Activated naive CD8-positive, alpha-beta T cell treated with anti-CD3 and anti-CD28 coated beads, Interleukin-2, amount 50 U/mL, for 16 hours (primary cell): ENCODE measurements at regions not wholly inside any gene's neighbourhood (a gene's known extent, or its start where the extent isn't known, plus 50 kb on each side); places are given as distances from the start of the nearest gene placed in this dataset.
A peak's percentile ranks its signal among the peaks of the same experiment; 100 is the strongest.

Source experiments
- DNase-seq: peaks from one replicate; pipeline ENCODE4 v3.0.0-alpha.2; 2020; ENCODE audit warnings: low read depth, low spot score

DNA sequence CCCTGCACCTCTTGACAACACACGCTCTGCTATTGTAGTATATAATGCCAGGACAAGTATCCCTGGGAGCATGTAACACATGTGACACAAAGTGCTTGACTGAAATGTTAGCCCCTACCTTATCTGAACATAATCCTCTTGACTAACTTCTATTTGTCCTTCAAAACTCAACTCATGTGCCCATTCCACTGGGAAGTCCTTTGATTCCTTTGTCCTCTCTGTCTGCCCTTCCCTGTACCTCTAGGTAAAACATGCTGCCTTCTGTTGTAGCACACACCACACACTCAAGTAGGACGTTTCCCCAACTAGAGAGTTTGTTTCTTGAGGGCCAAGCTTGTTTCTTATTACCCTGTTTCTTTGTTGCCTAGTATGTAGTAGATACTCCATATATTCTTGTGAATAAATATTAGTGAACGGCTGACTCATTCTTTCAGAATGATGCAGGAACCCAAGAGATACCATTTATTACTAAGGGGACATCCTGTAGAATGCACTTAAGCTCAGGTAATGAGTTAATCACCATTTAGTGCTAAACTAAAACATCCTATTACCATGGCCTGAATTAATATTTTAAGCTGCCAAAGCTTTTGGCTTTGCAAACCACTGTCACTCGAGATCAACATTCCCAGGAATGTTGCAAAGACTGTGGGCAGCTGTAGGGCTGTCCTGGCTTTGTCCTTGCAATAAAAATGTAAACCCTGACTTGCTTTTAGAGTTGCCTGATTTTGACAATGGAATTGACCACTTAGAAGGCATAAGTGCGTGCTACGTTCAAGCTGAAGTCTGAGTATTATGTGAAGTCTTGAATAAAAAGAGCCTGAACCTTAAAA, 313.4 kb downstream of the COG6 start:
- no peak for DNase-seq

DNA sequence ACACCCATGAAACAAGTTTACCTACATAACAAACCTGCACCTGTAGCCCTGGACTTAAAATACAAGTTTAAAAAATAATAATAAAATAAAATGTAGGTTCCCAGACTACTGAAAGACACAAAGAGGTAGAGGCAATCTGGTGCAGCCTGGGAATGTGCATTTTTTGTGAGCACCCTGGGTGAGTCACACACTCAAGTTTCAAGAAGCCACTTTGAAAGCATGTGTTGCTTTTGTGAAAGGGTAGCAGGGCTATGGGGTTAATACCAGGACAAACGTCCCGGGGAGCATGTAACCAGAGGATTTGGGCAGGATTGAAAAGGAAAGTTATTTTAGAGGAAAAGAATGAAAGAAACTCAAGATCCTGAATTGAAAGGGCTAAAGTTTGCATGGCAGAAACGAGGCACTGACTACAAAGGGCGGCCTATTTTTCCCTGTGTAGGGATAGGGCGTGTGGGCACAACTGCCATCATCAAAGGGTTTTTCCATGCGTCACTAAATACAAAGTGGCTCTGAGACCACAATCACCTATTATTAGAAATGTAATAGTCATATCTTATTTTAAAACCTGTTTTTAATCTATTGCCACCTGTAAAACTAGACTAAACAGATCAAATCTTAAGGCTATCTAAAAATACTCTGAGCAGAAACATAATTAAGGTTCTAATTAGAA, 314.9 kb downstream of the COG6 start:
- DNase-seq = no peak

GRCh38 chr13:39971526-39971925, 316.1 kb downstream of the COG6 start:
- DNase-seq = no peak

GRCh38 chr13:39976481-39976880, 321.0 kb downstream of the COG6 start:
- no peak for DNase-seq

DNA sequence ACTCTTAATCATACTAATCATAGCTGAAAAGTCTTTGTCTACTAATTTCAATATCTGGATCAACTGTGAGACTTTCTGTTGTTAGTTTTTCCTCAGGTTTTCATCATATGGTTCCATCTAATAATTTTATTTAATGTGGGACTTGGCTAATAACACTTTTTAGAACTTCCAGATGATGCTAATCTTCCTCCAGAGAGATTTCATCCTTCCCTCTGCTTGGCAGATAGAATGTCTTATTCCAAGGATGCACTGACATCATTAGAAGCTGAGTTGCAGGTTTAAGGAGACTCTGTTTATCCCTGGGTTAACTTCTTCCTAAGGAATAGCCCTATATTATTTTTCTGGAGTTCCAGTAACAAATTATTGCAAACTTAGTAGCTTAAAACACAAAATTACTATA, 325.6 kb downstream of the COG6 start:
- DNase-seq = no peak

DNA sequence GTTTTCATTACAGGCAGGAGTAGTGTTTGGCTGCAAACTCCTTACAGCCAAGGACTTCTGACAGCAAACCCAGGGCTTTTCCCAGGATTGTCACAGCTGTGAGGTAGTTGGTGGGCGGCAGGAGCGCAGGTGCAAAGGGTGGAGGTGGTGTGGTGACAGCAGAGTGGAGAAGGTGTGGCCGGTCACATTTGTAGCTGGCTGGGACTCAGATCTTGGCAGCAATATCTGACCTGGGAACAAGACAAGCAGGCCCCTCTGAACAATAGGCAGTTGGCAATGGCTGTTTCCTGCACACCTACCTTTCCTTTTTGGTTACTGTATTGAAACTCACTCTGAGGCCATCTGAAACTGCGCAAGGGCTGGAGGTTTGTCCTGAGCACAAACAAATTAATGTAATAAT, 327.3 kb downstream of the COG6 start:
- DNase-seq = no peak

DNA sequence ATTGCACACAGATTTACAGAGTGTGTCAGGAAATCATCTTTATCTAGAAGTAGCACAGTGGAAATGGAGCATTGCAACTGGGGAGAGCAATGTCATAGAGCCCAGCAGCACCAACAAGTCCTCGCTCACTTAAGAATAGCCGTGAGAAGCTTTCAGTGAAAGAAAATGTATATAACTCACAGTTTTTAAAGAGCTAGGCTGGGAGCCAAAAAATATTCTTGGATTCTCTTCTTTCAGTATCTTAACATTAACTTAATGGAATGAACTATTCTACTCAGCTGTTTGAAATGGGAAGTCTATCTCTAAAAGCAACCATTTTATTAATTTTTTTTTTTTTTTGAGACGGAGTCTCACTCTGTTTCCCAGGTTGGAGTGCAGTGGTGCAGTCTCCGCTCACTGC, 329.6 kb downstream of the COG6 start:
- DNase-seq = no peak

GRCh38 chr13:39988351-39988750, 332.9 kb downstream of the COG6 start:
- DNase-seq = no peak

DNA sequence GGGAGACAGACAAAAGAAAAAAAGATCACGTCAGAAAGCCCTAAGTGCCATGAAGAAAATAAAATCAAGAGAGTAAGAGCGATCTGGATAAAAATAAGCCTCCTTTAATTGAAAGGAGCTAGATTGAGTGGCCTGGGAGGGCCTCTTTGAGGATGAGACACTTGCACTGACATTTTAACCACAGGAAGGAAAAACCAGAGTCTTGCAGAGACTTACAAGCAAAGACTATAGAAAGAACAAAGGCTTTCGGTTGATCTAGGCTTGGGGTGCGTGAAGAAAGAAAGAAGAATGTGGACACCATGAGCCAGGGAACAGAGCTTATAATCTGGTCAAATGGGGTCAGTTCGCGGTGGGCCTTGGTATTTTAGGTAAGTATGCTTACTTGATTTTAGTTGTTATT, 342.7 kb downstream of the COG6 start:
- DNase-seq = no peak

- no peak for DNase-seq
Observed at GRCh38 chr13:40002016-40002415, 346.6 kb downstream of the COG6 start.

DNA sequence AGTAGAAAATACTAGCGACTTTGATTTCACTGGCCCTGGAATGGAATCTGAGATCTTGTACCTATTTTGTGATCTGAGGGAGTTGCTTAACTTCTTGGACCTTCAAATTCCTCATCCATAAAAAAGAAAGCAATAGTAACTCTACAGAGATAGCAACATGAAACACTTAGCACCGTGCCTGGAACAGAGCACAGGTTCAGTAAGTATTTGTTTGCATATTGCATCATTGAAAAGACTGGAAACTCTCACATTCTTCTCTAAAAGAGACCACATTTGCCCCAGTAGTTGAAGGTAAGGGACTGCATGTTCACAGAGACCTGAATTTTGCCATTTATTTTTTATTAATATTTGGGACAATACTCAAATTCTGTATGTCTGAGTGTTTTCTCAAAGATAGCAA, 358.1 kb downstream of the COG6 start:
- DNase-seq = no peak

DNA sequence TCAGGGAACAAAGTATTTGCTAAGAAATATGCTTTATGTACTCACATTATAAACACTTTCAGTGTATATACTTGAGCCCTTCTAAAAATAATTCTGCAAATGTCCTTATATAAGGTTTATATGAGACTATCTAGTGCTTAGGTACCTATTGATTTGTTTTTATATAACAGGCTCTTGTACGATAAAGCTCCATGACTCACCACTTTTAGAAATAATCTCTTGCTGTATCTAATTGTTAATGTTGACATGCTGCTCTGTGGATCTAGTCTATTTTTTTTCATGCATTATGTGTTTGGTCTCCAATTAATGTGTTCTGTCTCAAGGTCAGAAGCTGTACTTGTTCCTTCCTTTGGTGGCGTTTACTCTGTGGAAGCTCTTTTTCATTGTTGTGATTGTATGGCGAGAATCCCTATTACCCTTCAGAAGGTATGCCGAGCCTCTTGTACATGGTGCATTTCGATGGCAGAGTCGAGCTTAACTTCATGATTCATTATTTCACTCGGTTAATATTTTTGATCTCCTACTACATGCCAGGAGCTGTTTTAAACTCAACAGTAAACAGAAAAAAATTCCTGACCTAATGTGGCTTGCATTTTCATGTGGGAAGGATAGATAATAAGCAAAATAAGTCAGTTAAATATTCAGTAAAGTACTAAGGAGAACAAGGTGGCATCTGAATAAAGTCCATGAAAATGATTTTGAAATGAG, 361.6 kb downstream of the COG6 start:
- DNase-seq = no peak

DNA sequence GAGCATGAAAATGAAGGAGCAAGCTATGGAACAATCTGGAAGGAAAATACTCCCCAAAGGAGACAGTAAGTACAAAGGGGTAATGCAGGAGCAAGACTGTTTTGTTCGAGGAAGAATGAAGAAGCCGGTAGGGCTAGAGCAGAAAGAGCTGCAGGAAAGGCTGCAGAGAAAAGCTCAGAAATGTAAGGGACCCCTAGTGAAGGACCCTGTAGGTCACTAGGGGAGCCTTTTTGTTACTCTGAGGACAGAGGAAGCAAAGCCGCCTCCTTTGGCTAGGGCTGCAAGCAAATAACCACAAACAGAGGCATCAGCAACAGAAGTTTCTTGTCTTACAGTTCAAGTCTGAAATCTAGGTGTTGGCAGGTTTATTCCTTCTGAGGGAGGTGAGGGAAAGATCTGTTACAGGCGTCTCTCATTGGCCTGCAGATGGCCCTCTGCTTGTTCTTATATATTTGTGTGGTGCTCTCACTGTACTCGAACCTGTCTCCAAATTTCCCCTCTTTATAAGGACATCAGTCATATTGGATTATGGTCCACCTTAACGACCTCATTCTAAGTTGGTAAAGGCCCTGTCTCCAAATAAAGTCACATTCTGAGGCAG, 362.3 kb downstream of the COG6 start:
- DNase-seq = no peak

DNA sequence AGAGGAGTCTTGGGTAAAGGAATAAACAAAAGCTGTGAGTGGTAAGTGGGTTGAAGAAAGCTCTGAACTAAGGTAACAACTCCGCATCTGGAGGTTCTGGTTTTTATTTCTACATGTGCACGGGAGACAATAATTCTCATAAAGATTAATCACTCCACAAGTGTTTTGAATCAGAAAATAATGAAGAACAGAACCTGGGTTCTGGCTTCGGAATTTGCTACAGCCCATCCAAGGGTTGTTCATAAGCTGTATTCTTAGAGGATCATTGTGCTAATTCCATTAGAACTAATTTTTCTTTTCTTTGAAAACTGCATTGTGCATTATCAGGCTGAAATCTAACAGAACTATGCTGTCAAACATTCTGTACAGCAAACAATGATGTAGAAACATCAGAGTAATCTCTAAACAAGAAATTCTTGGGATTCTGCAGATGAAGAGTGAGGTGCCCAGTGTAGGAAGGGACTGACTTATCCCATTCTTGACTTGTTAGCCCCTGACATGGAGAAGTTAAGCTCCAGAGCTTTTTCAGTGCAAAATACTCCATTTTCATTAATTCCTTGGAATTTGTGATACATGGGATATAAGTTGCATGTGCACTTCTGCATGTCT, 368.2 kb downstream of the COG6 start:
- no peak for DNase-seq

- no peak for DNase-seq
Observed at GRCh38 chr13:40024204-40024966, 368.9 kb downstream of the COG6 start.

GRCh38 chr13:40024967-40025714, 369.7 kb downstream of the COG6 start:
- no peak for DNase-seq

GRCh38 chr13:40026174-40026585, 370.7 kb downstream of the COG6 start:
- peak; percentile 44 for DNase-seq

GRCh38 chr13:40026741-40027140, 371.3 kb downstream of the COG6 start:
- DNase-seq = peak; percentile 11

DNA sequence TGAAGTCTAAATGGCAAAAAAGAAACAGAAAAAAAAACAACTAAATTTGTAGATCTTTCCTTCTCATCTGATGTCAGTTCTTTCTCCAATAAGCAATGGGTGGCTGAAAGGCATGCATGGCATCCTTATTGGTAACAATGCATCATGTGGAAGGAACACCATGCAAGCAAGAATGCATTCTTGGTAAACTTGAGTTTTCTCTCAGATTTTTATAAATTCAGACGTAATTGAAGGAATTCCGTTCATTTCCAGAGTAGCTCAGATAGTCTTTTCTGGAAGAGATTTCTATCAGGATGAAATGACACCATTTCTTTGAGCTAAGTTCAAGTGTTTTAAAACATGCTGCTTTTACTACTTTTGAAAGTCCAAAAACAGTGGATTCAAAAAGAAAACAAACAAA, 373.0 kb downstream of the COG6 start:
- no peak for DNase-seq

GRCh38 chr13:40031031-40031430, 375.6 kb downstream of the COG6 start:
- no peak for DNase-seq
